Brain pericyte (primary cell): ENCODE measurements at regions not wholly inside any gene's neighbourhood (a gene's known extent, or its start where the extent isn't known, plus 50 kb on each side); places are given as distances from the start of the nearest gene placed in this dataset.

Experiments used
- DNase-seq: peaks from one replicate; pipeline ENCODE4 v3.0.0-alpha.2; 2012; ENCODE audit warnings: low read depth, low spot score

- no peak for DNase-seq
Measured at GRCh38 chr22:49548356-49549202, 279.1 kb downstream of the BRD1 start.

GRCh38 chr22:49547751-49548239 lies 279.9 kb downstream of the BRD1 start:
- DNase-seq = no peak

- no peak for DNase-seq
Measured at GRCh38 chr22:49546811-49547585, 280.7 kb downstream of the BRD1 start.

GRCh38 chr22:49545606-49546005 lies 282.1 kb downstream of the BRD1 start:
- no peak for DNase-seq

- DNase-seq = no peak
Measured at GRCh38 chr22:49544286-49544685, 283.4 kb downstream of the BRD1 start.

- DNase-seq = no peak
Measured at GRCh38 chr22:49543876-49544275, 283.8 kb downstream of the BRD1 start.

GRCh38 chr22:49541693-49542230 lies 285.9 kb downstream of the BRD1 start:
- DNase-seq = no peak

GRCh38 chr22:49540913-49541692 lies 286.6 kb downstream of the BRD1 start:
- no peak for DNase-seq

GRCh38 chr22:49540084-49540912 lies 287.4 kb downstream of the BRD1 start:
- DNase-seq = no peak

- DNase-seq = no peak
Measured at GRCh38 chr22:49538006-49538405, 289.7 kb downstream of the BRD1 start.

- no peak for DNase-seq
Measured at GRCh38 chr22:49536571-49537131, 291.0 kb downstream of the BRD1 start.

GRCh38 chr22:49535527-49536125 lies 292.0 kb downstream of the BRD1 start:
- no peak for DNase-seq

GRCh38 chr22:49535126-49535525 lies 292.5 kb downstream of the BRD1 start:
- no peak for DNase-seq

GRCh38 chr22:49534386-49534785 lies 293.3 kb downstream of the BRD1 start:
- DNase-seq = no peak

- no peak for DNase-seq
Measured at GRCh38 chr22:49533886-49534285, 293.8 kb downstream of the BRD1 start.

GRCh38 chr22:49532869-49533802 lies 294.5 kb downstream of the BRD1 start:
- no peak for DNase-seq

GRCh38 chr22:49531368-49531791 lies 296.3 kb downstream of the BRD1 start:
- no peak for DNase-seq

GRCh38 chr22:49530671-49531367 lies 296.9 kb downstream of the BRD1 start:
- DNase-seq = no peak
